H4 (cell line): ENCODE measurements at regions not wholly inside any gene's neighbourhood (a gene's known extent, or its start where the extent isn't known, plus 50 kb on each side); places are given as distances from the start of the nearest gene placed in this dataset.

ENCODE experiments used
- DNase-seq: peaks from one replicate; pipeline ENCODE4 v3.0.0-alpha.2; 2015; ENCODE audit warnings: low spot score

DNA sequence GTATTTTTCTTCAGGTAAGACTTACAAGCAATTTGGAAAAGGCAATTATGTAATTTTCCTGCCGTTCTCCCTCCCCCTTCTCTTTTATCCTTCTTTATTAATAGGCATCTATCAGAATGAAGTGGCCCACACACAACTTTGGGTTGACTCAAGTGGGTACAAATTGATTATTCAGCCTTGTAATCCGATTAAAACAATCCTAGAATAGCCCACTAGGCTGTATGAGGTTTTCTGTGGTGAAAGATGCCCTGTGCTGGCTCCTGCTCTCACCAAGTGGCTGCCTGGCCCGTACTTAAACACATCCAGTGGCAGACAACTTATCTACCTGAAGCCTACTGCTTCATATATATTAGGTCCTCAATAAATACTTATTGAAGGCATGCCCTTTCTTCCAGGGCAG, 177.3 kb upstream of the C9orf72 start:
- no peak for DNase-seq

GRCh38 chr9:27752069-27752468, 178.8 kb upstream of the C9orf72 start:
- DNase-seq = no peak

- DNase-seq = no peak
Observed at GRCh38 chr9:27755846-27756245, 182.6 kb upstream of the C9orf72 start.

- DNase-seq = no peak
Observed at GRCh38 chr9:27756418-27756817, 183.1 kb upstream of the C9orf72 start.

DNA sequence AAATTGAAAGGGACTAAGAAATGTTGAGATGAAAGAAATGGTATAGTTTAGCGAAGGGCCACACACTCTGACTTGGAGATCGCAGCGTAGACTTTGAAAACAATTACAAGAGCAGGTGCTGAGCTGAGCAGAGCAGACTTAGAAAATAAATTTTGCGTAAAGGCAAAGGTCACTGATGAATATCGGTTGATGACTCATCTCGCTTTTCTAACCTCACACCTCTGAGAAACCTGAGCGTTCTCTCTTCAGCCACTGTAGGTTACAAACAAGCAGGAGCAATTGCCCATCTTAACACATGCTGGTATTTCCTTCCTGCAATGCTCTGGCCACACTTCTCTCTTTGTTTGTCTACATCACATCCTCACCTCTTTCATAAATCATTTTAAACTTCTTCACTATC, 190.6 kb upstream of the C9orf72 start:
- no peak for DNase-seq

- DNase-seq = no peak
Observed at GRCh38 chr9:27765266-27766072, 192.2 kb upstream of the C9orf72 start.

- DNase-seq = no peak
Observed at GRCh38 chr9:27766073-27766835, 193.0 kb upstream of the C9orf72 start.

DNA sequence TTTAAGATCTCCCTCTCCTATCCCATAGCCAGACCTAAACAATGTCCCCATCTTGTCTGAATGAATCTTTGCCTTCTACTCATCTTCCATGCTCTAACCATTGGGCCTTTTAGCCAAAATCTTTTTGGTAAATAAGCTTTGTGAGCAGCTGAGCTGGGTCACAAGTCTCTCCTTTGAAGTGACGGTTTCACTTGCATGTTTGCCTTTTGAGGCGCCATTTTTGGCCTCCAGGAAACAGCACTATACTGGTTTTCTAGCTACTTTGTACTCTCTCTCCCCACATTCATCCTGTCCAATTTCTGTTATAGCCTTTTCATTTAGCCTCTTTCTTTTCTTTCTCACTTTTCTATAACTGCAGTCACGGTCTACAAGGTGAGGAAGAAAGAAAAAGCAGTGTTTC, 195.5 kb upstream of the C9orf72 start:
- no peak for DNase-seq

DNA sequence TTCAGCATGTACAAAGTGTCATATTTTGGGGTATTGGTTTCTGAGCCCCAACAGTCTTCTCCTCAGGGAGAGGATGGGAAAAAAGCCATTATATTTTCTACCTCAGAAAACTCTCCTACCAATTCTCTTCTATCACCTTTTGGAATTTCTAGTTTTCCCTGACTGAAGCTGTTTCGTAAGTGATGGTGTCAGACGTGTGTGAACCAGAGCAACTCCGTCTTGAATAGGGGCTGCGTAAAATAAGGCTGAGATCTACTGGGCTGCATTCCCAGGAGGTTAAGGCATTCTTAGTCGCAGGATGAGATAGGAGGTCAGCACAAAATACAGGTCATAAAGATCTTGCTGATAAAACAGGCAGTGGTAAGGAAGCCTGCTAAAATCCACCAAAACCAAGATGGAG, 197.3 kb upstream of the C9orf72 start:
- DNase-seq = no peak

- DNase-seq = peak; percentile 70
Observed at GRCh38 chr9:27771803-27772545, 198.7 kb upstream of the C9orf72 start.

- no peak for DNase-seq
Observed at GRCh38 chr9:27784847-27785713, 211.8 kb upstream of the C9orf72 start.

- no peak for DNase-seq
Observed at GRCh38 chr9:27785714-27786100, 212.4 kb upstream of the C9orf72 start.

DNA sequence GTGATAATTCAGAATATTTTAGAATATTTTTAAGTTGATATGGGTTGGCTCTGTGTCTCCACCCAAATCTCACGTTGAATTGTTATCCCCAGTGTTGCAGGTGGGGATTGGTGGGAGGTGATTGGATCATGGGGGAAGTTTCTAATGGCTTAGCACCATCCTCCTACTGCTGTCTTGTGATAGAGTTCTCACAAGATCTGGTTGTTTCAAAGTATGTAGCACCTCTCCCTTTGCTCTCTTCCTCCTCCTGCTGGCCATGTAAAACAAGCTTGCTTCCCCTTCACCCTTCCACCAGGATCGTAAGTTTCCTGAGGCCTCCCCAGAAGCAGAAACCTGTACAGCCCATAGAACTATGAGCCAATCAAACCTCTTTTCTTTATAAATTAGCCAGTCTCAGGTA, 214.6 kb upstream of the C9orf72 start:
- DNase-seq = no peak

DNA sequence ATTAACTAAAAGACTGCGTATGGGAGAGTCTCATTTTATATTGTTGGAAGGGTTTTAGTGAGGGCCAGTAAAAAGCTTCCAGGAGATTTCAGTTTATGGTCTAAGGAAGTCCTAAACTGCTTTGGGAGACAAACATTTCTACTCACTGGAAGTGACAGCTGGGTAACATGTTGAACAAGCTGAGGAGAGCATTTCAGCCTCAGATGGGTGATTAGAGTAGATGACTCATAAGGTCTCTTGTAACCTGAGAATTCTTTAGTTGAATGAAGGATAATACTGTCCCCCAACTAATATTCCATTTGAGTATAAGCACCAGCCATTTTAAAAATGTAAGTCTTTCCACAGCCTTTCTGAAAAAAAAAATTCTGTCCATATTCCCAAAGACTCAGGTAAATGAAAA, 218.0 kb upstream of the C9orf72 start:
- peak; percentile 14 for DNase-seq

- no peak for DNase-seq
Observed at GRCh38 chr9:27792971-27793689, 219.8 kb upstream of the C9orf72 start.

GRCh38 chr9:27799326-27799725, 226.0 kb upstream of the C9orf72 start:
- no peak for DNase-seq

DNA sequence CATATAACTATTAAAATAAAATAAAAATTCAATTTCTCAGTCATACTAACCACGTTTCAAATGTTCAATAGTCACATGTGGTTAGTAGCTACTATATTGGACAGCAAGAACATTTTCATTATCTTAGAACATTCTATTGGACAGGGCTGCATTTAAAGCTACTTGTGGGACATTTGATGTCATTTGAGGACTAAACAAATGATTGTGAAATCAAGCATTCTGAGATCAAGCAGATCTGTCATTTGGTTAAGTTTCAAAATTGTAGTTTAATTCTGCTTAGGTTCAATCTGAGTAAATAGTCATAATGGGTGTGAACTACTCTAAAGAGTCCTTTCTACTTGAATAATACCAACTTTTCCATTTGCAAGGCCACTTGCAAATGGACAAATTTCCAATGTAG, 226.9 kb upstream of the C9orf72 start:
- no peak for DNase-seq

- no peak for DNase-seq
Observed at GRCh38 chr9:27800692-27801370, 227.6 kb upstream of the C9orf72 start.

GRCh38 chr9:27801545-27801944, 228.3 kb upstream of the C9orf72 start:
- no peak for DNase-seq

DNA sequence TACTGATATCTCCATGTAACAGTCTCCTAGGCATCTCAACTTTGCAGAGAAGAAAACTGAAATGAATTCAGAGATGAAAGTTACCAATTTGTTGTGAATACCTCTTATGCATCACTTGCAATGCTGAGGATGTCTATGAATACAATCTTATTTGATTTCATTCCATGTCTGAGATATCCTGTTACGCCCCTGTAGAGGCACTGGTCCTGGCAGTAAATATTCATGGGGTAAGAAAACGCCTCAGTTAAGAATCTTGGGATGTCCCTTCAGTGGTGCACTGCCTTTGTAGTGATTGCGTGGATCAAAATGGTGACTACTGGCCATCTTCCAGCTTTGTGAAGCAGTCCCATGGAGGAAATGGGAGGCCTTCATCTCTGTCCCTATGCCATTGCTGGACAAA, 229.1 kb upstream of the C9orf72 start:
- DNase-seq = no peak
